Esophagus (tissue), 2 donors: ENCODE measurements at regions not wholly inside any gene's neighbourhood (a gene's known extent, or its start where the extent isn't known, plus 50 kb on each side); places are given as distances from the start of the nearest gene placed in this dataset.

Experiments
- H3K27ac ChIP-seq, 2 donors: one replicate each; pipeline ENCODE4 v1.5.1; 2013; ENCODE audit warnings: low read depth in 2 of 2, mild to moderate bottlenecking in 2 of 2, inconsistent platforms in 1 of 2, low read length in 1 of 2, moderate library complexity in 1 of 2
- H3K27me3 ChIP-seq, 2 donors: one replicate each; pipeline ENCODE4 v1.6.1; 2013; ENCODE audit warnings: low read length in 2 of 2, control low read depth in 1 of 2, mild to moderate bottlenecking in 1 of 2; ENCODE audit not compliant: insufficient read depth in 2 of 2, control insufficient read depth in 1 of 2
- H3K36me3 ChIP-seq, 2 donors: one replicate each; pipeline ENCODE4 v1.6.1; 2013; ENCODE audit warnings: low read length in 1 of 2; ENCODE audit not compliant: control insufficient read depth in 2 of 2, insufficient read depth in 2 of 2
- H3K4me1 ChIP-seq, 2 donors: one replicate each; pipeline ENCODE4 v1.6.1; 2013; ENCODE audit warnings: low read length in 1 of 2; ENCODE audit not compliant: control insufficient read depth in 2 of 2, insufficient read depth in 2 of 2
- H3K4me3 ChIP-seq, 2 donors: one replicate each; pipeline ENCODE4 v1.5.1; 2013; ENCODE audit warnings: low read length in 2 of 2, mild to moderate bottlenecking in 2 of 2, low read depth in 1 of 2, moderate library complexity in 1 of 2
- H3K9me3 ChIP-seq, 2 donors: one replicate each; pipeline ENCODE4 v1.6.1; 2013; ENCODE audit warnings: mild to moderate bottlenecking in 2 of 2, low read depth in 1 of 2, low read length in 1 of 2, moderate library complexity in 1 of 2; ENCODE audit not compliant: control insufficient read depth in 2 of 2, insufficient read depth in 1 of 2
- WGBS, 2 donors: extraction: QIAGEN DNeasy Blood & Tissue Kit; methylation state at CpG; one replicate each; pipeline ENCODE4 v1.1.7; 2013; 5-methylcytosine and 5-hydroxymethylcytosine counted together
- donor health status: healthy with polysubstance abuse.
- donor health status: Bipolar disorder and iron deficiency.

DNA sequence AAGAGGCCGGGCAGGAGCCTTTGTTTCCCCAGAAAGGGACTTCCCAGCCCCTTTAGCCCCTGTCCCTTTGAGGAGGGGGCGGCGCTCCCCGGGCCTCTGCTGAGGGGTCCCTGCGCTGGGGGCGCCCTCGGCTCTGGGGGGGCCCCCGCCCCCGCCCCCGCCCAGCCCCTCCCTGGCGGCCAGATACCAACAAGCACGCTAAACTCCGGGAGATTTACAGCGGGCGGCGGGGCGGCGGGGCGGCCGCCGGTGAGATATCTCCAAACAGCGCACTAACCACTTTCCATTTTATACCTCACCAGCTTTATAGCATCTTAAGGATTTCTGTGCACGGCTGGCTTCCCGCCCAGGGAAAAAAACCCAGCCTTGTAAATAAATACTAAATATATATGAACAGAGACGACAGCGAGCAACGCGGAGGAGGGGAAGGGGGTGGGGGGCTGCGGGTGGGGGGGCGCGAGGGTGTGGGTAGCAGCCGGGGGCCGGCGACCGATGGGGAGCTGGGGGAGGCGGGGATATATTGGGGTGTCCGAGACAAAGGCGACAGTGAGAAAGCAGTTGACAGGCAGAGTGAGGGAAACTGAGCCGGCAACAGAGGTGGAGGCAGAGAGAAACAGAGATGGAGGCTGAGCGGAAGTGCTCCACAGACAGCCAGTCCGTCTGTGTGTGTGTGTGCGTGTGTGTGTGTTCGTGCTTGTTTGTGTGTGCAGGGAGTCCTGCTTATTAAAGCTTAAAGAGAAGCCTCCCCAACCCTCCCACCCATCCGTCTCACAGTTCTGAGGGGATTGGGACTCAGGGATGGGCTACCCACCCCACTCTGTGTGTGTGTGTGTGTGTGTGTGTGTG, 85.8 kb downstream of the HIF1AN start:
- Histone ChIP-seq H3K36me3 (no peaks in the 10 kb centered on the region), H3K4me3 (no peak overlapping the region), H3K4me1 (no peaks in the 10 kb centered on the region), H3K27ac (no peak overlapping the region), H3K27me3 (peaks cover 5 to 7% of the 10 kb centered on the region in 2 donors), H3K9me3 (no peaks in the 10 kb centered on the region)
- 20 to 21% methylated on average over 40 to 44 of the region's 44 CpGs for WGBS, 2 donors

DNA sequence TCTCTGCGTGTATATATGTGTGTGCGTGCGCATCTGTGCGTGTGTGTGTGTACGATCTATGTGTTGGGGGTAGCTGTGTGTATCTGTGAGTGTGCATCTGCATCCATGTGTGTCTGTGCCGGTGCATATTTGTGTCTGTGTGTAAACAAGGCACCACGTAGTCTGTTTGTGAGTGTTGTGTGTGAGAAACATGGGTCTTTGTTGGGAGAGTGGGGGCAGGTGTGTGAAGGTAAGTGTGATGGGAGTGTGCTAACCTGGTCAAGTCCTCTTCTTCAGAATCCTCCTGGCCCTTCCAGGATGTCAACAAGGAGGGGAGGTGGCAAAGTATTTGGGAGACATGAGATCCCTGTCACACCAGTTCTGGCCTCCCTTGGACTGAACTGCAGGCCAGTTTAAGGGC, 87.2 kb downstream of the HIF1AN start:
- WGBS, 2 donors, result 75 to 80% methylated on average over 7 of the region's 7 CpGs
- H3K27me3 ChIP-seq, result peaks cover 5 to 7% of the 10 kb centered on the region in 2 donors
- H3K27ac ChIP-seq, result no peak overlapping the region
- no peaks in the 10 kb centered on the region for H3K4me1 ChIP-seq
- H3K36me3 ChIP-seq, result no peaks in the 10 kb centered on the region
- no peak overlapping the region for H3K4me3 ChIP-seq
- no peaks in the 10 kb centered on the region for H3K9me3 ChIP-seq

DNA sequence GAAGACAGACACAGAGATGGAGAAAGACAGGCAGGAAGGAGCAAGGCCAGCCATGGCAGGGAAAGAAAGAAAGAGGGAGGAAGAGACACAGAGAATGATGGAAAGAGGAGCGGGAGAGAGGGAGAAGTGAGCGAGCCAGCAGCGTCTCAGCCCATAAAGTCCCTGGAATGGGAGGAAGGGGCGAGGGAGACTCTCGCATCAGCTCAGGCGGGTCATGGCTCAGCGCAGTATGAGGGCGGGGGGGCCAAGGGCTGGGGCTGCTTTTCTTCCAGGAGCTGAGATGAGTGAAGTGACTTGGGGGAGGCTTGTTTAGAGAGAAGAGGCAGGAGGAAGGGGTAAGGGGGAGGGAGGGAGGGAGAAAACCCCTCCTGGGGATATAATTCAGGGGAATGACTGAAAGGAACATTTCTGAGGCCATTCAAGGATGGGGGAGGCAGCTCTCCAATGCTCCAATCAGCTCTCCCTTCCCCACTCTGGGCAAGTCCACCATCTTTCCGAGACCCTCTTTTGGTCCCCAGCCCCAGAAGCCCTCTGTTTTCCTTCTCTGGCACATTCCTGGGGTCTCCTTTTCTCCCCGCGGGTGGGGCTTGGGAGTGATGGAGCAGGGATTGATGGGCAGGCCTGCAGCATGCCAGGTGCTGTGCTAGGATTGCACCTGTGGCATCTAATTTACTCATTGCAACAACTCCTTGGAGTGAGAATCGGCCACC, 87.9 kb downstream of the HIF1AN start:
- H3K4me1 ChIP-seq, result no peaks in the 10 kb centered on the region
- H3K27ac ChIP-seq, result no peak overlapping the region
- WGBS, 2 donors, result 58 to 60% methylated on average over 12 of the region's 12 CpGs
- H3K4me3 ChIP-seq, result no peak overlapping the region
- peaks cover 7 to 9% of the 10 kb centered on the region in 2 donors for H3K27me3 ChIP-seq
- H3K36me3 ChIP-seq, result no peaks in the 10 kb centered on the region
- H3K9me3 ChIP-seq, result no peaks in the 10 kb centered on the region

DNA sequence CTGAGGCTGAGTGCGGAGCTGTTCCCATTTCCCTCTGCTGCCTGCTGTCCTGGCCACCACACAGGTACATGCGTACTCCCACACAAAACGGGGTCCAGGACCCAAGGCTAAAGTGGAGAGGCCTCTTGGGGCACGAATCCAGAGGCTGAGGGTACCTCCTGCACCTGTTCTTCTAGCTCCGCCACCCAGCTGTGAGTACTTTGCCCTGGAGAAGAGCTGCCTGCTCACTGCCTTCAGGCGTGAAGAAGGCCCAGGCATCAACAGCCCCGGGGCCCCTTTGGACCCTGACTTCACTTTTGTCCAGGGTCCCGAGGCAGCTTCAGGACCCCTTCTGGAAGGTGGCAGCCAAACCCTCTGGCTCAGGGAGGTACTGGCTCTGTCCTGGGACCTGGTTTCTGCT, 88.6 kb downstream of the HIF1AN start:
- Histone ChIP-seq H3K9me3 (no peaks in the 10 kb centered on the region), H3K4me3 (no peak overlapping the region), H3K27ac (no peak overlapping the region), H3K4me1 (no peaks in the 10 kb centered on the region), H3K27me3 (peaks cover 7 to 9% of the 10 kb centered on the region in 2 donors), H3K36me3 (no peaks in the 10 kb centered on the region)
- 70 to 82% methylated on average over 8 of the region's 8 CpGs for WGBS, 2 donors

DNA sequence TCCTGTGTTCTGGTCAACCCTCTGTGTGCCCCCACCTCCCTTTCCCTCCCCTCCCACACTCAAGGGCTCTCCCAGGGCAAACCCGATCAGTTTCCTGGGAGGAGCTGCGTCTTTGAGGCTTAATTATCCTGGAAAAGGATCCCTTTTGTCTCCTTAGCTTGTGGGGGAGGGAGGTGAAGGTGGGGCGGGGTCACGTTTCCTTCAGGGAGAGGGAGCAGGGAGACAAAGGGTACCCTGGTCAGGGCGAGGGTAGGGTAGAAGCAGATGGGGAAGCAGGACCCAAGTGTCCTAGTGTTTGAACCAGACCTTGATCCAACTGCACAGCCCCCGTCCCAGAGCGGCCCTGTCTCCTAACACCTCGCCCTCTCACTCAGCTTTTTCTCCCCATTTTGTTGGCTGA, 90.1 kb downstream of the HIF1AN start:
- WGBS, 2 donors, result 24 to 25% methylated on average over 8 of the region's 8 CpGs
- Histone ChIP-seq H3K4me3 (no peak overlapping the region), H3K36me3 (no peaks in the 10 kb centered on the region), H3K27me3 (peaks cover 6 to 7% of the 10 kb centered on the region in 2 donors), H3K9me3 (no peaks in the 10 kb centered on the region), H3K4me1 (no peaks in the 10 kb centered on the region), H3K27ac (no peak overlapping the region)

DNA sequence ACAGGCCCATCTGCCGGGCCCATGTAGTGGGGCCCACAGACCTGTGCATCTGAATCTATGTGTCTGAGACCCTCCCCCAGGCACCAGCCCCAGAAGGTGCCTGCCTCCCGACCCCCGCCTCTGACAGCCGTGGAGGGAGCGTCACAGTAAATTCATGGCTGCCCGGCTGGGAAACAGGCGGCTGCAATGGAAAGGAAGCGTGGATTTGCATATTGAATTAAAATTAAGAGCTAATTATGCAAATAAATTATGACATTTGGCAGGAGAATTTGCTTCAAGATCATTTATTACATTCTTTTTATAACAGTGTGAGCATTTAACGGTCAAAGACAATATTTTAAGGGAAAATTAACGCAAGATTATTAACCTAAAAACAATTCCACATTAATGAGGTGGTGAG, 92.3 kb downstream of the HIF1AN start:
- no peaks in the 10 kb centered on the region for H3K36me3 ChIP-seq
- H3K4me3 ChIP-seq, result no peak overlapping the region
- H3K9me3 ChIP-seq, result no peaks in the 10 kb centered on the region
- H3K27ac ChIP-seq, result no peak overlapping the region
- WGBS, 2 donors, result 85 to 89% methylated on average over 10 of the region's 10 CpGs
- peaks cover 6 to 7% of the 10 kb centered on the region in 2 donors for H3K27me3 ChIP-seq
- no peaks in the 10 kb centered on the region for H3K4me1 ChIP-seq

DNA sequence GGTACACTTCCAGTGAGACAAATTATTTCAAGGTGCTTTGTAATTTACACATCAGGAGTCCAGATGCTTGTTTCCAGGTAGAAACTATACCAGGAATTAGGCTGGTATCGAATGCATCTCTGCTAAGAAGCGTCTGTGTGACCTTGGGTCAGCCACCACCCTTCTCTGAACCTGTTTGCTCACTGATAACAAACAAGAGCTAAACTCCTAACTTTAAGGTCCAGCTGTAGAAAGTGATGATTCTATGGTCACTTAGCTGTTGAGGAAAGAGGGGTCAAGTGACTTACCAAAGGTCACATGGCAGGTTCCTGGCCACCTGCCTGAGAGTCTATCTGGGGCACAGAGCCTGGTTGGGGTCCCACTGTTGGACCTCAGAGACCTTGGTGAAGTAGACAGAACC, 95.4 kb downstream of the HIF1AN start:
- no peaks in the 10 kb centered on the region for H3K4me1 ChIP-seq
- WGBS, 2 donors, result 43 to 46% methylated on average over 2 of the region's 2 CpGs
- no peaks in the 10 kb centered on the region for H3K9me3 ChIP-seq
- no peak overlapping the region for H3K27ac ChIP-seq
- H3K36me3 ChIP-seq, result no peaks in the 10 kb centered on the region
- peaks cover 0 to 4% of the 10 kb centered on the region in 2 donors for H3K27me3 ChIP-seq
- no peak overlapping the region for H3K4me3 ChIP-seq

DNA sequence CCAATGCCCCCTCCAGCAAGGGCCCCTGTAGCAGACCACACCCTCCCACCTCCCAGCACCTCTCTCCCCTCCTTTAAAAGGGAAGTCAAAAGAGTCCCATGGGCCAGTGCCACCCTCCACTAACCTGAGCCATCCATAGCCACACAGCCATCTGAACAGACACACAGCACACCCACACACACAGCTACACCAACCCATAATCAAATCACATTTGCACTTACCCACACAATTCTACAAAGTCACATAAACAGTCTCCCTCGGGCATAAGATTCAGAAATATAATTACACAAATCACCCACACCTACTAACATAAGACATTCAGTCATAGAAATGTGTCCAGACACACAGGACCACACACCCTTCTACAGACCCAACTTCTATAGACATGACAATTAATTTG, 96.3 kb downstream of the HIF1AN start:
- no peaks in the 10 kb centered on the region for H3K9me3 ChIP-seq
- H3K27ac ChIP-seq, result no peak overlapping the region
- H3K36me3 ChIP-seq, result no peaks in the 10 kb centered on the region
- no peaks in the 10 kb centered on the region for H3K4me1 ChIP-seq
- peaks cover 0 to 4% of the 10 kb centered on the region in 2 donors for H3K27me3 ChIP-seq
- 45 to 50% methylated on average over 1 of the region's 1 CpG for WGBS, 2 donors
- no peak overlapping the region for H3K4me3 ChIP-seq

DNA sequence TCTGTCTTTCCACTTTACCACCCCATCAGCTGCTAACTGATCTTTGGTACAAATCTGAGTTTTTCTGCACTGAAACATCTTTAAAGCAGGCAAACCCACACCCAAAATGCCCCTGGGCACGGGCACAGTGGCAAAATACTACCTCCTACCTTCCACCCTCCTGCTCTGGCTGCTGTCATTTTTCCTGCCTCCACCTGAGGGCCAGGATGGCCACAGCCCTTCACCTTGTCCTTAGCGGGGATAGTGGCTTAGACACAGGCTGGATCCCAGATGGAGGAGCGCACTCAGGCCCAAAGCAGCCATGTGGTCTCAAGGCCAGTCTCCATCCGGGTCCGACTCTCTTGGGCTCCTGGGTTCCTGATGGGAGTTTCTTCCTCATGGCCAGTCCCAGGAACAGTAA, 98.3 kb downstream of the HIF1AN start:
- Histone ChIP-seq H3K9me3 (no peaks in the 10 kb centered on the region), H3K4me1 (no peaks in the 10 kb centered on the region), H3K36me3 (no peaks in the 10 kb centered on the region), H3K4me3 (no peak overlapping the region), H3K27me3 (no peaks in the 10 kb centered on the region), H3K27ac (no peak overlapping the region)
- 61 to 69% methylated on average over 5 of the region's 5 CpGs for WGBS, 2 donors
